HL-60 (cell line): ENCODE measurements at regions not wholly inside any gene's neighbourhood (a gene's known extent, or its start where the extent isn't known, plus 50 kb on each side); places are given as distances from the start of the nearest gene placed in this dataset.

ENCODE experiments used
- DNase-seq, 2 experiments: peaks; one replicate each; pipeline ENCODE4 v3.0.0-alpha.2; 2010 to 2020; ENCODE audit warnings: low read depth in 1 of 2, low spot score in 1 of 2
- H3K27ac ChIP-seq: fragments of 250-450 bp; sonication (Bioruptor Pico); replicated peaks from 2 replicates; pipeline ENCODE4 v1.5.1; 2020; ENCODE audit warnings: mild to moderate bottlenecking, moderate library complexity
- H3K27me3 ChIP-seq: fragments of 250-450 bp; sonication (Bioruptor Pico); 2 replicates; pipeline ENCODE4 v1.5.1; 2021; ENCODE audit warnings: mild to moderate bottlenecking, moderate library complexity; ENCODE audit not compliant: insufficient read depth, poor library complexity, severe bottlenecking
- H3K4me3 ChIP-seq: replicated peaks from 2 replicates; pipeline ENCODE4 v1.5.1; 2011; ENCODE audit warnings: mild to moderate bottlenecking, control low read depth, low read length; ENCODE audit not compliant: insufficient read depth
- CTCF ChIP-seq: IDR thresholded peaks from one replicate; pipeline ENCODE4 v1.5.1; 2011; ENCODE audit warnings: low read length, control low read depth, inconsistent platforms; ENCODE audit not compliant: insufficient read depth
- GABPA ChIP-seq: IDR thresholded peaks from 2 replicates; pipeline ENCODE4 v1.6.1; 2012; ENCODE audit warnings: low read depth
- POLR2AphosphoS5 ChIP-seq: IDR thresholded peaks from 2 replicates; pipeline ENCODE4 v1.6.1; 2012; ENCODE audit warnings: low read depth
- REST ChIP-seq: IDR thresholded peaks from 2 replicates; pipeline ENCODE4 v1.6.1; 2012; ENCODE audit warnings: low read depth; ENCODE audit not compliant: insufficient replicate concordance
- SPI1 ChIP-seq: IDR thresholded peaks from 2 replicates; pipeline ENCODE4 v1.6.1; 2012; ENCODE audit warnings: low read depth, mild to moderate bottlenecking, borderline replicate concordance

- no peak overlapping the region for H3K27ac ChIP-seq
- TF ChIP-seq SPI1 (no peak), POLR2AphosphoS5 (no peak), CTCF (no peak), REST (no peak), GABPA (no peak)
- H3K4me3 ChIP-seq = no peak overlapping the region
Observed at GRCh38 chr2:125961739-125962138, 694.2 kb upstream of the GYPC start.

GRCh38 chr2:125979886-125980285 is 676.1 kb upstream of the GYPC start:
- no peak for TF ChIP-seq SPI1
- TF ChIP-seq POLR2AphosphoS5 = no peak
- no peak for TF ChIP-seq REST
- no peak for TF ChIP-seq CTCF
- TF ChIP-seq GABPA = no peak
- Histone ChIP-seq H3K4me3 (no peak overlapping the region), H3K27me3 (no peaks in the 10 kb centered on the region), H3K27ac (no peak overlapping the region)
- DNase-seq = no peak

More at GRCh38 chr2:125961739-125962138, 694.2 kb upstream of the GYPC start:
- no peak for DNase-seq
- H3K27me3 ChIP-seq = no peaks in the 10 kb centered on the region

- DNase-seq = no peak
- no peaks in the 10 kb centered on the region for H3K27me3 ChIP-seq
- TF ChIP-seq POLR2AphosphoS5 = no peak
- TF ChIP-seq SPI1 = no peak
- no peak for TF ChIP-seq CTCF
- TF ChIP-seq REST = no peak
- no peak for TF ChIP-seq GABPA
- H3K4me3 ChIP-seq = no peak overlapping the region
- H3K27ac ChIP-seq = no peak overlapping the region
Observed at GRCh38 chr2:125983364-125983763, 672.6 kb upstream of the GYPC start.
